Esophagus muscularis mucosa (tissue), 4 donors: ENCODE measurements at regions not wholly inside any gene's neighbourhood (a gene's known extent, or its start where the extent isn't known, plus 50 kb on each side); places are given as distances from the start of the nearest gene placed in this dataset.

Experiments used
- CTCF ChIP-seq, 3 experiments: fragments of 200-600 bp in 2 of 3; fragments of 450-650 bp in 1 of 3; sonication (generic) in 2 of 3; IDR thresholded peaks; one replicate each; pipeline ENCODE4 v1.5.1; 2017 to 2019; ENCODE audit warnings: antibody characterized with exemption in 3 of 3, mild to moderate bottlenecking in 2 of 3, moderate library complexity in 1 of 3
- EP300 ChIP-seq: sonication (generic); formaldehyde crosslinking; IDR thresholded peaks from one replicate; pipeline ENCODE4 v1.6.1; 2017; ENCODE audit warnings: antibody characterized with exemption
- POLR2A ChIP-seq: fragments of 450-650 bp; IDR thresholded peaks from one replicate; pipeline ENCODE4 v1.6.1; 2017; ENCODE audit warnings: antibody characterized with exemption, moderate library complexity, mild to moderate bottlenecking, low read depth
- POLR2AphosphoS5 ChIP-seq, 2 donors: sonication (generic); formaldehyde crosslinking; IDR thresholded peaks; one replicate each; pipeline ENCODE4 v1.6.1; 2017; ENCODE audit warnings: antibody characterized with exemption in 2 of 2

- no peak for TF ChIP-seq CTCF (IDR thresholded peaks at IDR 0.05)
- TF ChIP-seq POLR2A, result no peak
- no peak for TF ChIP-seq POLR2AphosphoS5 (IDR thresholded peaks at IDR 0.05)
- no peak for TF ChIP-seq EP300
Observed at GRCh38 chr12:59861635-59862034, 265.8 kb downstream of the SLC16A7 start.
